Gastroesophageal sphincter (tissue), 4 donors: ENCODE measurements at regions not wholly inside any gene's neighbourhood (a gene's known extent, or its start where the extent isn't known, plus 50 kb on each side); places are given as distances from the start of the nearest gene placed in this dataset.
A peak's percentile ranks its signal among the peaks of the same experiment; 100 is the strongest.

Experiments
- ATAC-seq: fragments of 150-250 bp; one replicate; pipeline ENCODE4 v1.9.1; 2016; ENCODE audit warnings: mild to moderate bottlenecking, moderate library complexity
- H3K27ac ChIP-seq, 4 donors: fragments of 200-600 bp; sonication (generic) in 3 of 4; 1 replicate in 3 of 4; 2 replicates in 1 of 4; pipeline ENCODE4 v1.5.1; 2016 to 2019
- H3K27me3 ChIP-seq: fragments of 200-600 bp; sonication (generic); one replicate; pipeline ENCODE4 v1.5.1; 2019
- H3K36me3 ChIP-seq, 2 donors: fragments of 200-600 bp; sonication (generic); one replicate each; pipeline ENCODE4 v1.5.1; 2019; ENCODE audit warnings: control low read depth in 1 of 2
- H3K4me1 ChIP-seq, 3 donors: fragments of 200-600 bp; sonication (generic); 1 replicate in 2 of 3; 2 replicates in 1 of 3; pipeline ENCODE4 v1.5.1; 2016 to 2019; ENCODE audit warnings: control low read depth in 2 of 3
- H3K4me3 ChIP-seq, 2 donors: fragments of 200-600 bp; sonication (generic); one replicate each; pipeline ENCODE4 v1.5.1; 2019; ENCODE audit warnings: mild to moderate bottlenecking in 1 of 2, moderate library complexity in 1 of 2
- H3K9me3 ChIP-seq, 3 donors: fragments of 200-600 bp; sonication (generic); one replicate each; pipeline ENCODE4 v1.5.1; 2017 to 2019; ENCODE audit warnings: control low read depth in 2 of 3
- EP300 ChIP-seq: sonication (generic); formaldehyde crosslinking; IDR thresholded peaks from one replicate; pipeline ENCODE4 v1.6.1; 2017; ENCODE audit warnings: antibody characterized with exemption, mild to moderate bottlenecking
- POLR2A ChIP-seq, 2 donors: fragments of 450-650 bp; IDR thresholded peaks; one replicate each; pipeline ENCODE4 v1.6.1; 2017; ENCODE audit warnings: antibody characterized with exemption in 2 of 2, mild to moderate bottlenecking in 2 of 2, moderate library complexity in 1 of 2
- POLR2AphosphoS5 ChIP-seq: sonication (generic); formaldehyde crosslinking; IDR thresholded peaks from one replicate; pipeline ENCODE4 v1.6.1; 2017; ENCODE audit warnings: antibody characterized with exemption
- WGBS, 2 donors: methylation state at CpG; one replicate each; pipeline ENCODE4 v1.1.5; 2018; ENCODE audit warnings: low coverage in 1 of 2; 5-methylcytosine and 5-hydroxymethylcytosine counted together
- TF ChIP-seq, protein P1 (sequence below), 4 experiments: fragments of 200-600 bp in 2 of 4; fragments of 450-650 bp in 2 of 4; sonication (generic) in 1 of 4; IDR thresholded peaks; one replicate each; pipeline ENCODE4 v1.5.1; 2017 to 2019; ENCODE audit warnings: antibody characterized with exemption in 4 of 4, mild to moderate bottlenecking in 2 of 4, moderate library complexity in 2 of 4

DNA sequence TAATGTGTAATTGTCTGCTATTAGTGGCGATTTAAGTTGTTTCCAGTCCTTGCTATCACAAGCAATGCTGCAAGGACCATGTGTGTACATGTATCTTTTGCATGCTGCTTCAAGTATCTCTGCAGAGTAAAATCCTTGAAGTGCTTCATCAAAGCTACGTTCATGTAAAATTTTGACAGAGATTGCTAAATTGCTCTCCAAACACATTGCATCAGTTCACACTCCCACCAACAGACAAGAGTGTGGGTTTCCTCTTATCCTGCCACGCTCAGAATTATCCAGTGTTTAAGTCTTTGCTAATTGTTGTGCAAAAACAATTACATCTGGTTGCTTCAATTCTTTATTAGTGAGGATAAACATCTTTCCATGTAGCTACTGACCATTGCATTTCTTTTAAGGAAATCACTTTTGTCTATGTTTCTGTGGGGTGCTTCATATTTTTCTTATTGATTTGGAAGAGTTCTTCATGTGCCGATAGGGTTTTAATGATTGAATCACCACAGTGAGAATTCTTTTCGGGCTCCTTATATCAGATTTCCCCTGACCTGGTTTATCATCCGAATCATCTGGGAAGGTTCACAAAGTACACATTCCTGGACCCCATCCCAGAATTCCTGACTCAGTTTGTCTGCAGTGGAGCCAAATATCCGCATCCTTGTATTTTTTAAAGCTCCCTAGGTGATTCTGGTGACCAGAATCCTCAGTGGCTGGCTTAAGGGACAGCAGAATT is 56.3 kb upstream of the GALNT2 start:
- 63 to 84% methylated on average over 5 to 7 of the region's 7 CpGs for WGBS, 2 donors
- no peak for ATAC-seq
- no peaks in the 10 kb centered on the region for H3K9me3 ChIP-seq
- H3K27me3 ChIP-seq = no peaks in the 10 kb centered on the region
- H3K36me3 ChIP-seq = no peaks in the 10 kb centered on the region
- no peak overlapping the region for H3K27ac ChIP-seq
- H3K4me3 ChIP-seq = no peak overlapping the region
- TF ChIP-seq EP300 (no peak), POLR2A (IDR thresholded peaks at IDR 0.05) (no peak), POLR2AphosphoS5 (no peak)
- TF ChIP-seq, protein P1, sequence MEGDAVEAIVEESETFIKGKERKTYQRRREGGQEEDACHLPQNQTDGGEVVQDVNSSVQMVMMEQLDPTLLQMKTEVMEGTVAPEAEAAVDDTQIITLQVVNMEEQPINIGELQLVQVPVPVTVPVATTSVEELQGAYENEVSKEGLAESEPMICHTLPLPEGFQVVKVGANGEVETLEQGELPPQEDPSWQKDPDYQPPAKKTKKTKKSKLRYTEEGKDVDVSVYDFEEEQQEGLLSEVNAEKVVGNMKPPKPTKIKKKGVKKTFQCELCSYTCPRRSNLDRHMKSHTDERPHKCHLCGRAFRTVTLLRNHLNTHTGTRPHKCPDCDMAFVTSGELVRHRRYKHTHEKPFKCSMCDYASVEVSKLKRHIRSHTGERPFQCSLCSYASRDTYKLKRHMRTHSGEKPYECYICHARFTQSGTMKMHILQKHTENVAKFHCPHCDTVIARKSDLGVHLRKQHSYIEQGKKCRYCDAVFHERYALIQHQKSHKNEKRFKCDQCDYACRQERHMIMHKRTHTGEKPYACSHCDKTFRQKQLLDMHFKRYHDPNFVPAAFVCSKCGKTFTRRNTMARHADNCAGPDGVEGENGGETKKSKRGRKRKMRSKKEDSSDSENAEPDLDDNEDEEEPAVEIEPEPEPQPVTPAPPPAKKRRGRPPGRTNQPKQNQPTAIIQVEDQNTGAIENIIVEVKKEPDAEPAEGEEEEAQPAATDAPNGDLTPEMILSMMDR (IDR thresholded peaks at IDR 0.05) = no peak
- no peaks in the 10 kb centered on the region for H3K4me1 ChIP-seq

DNA sequence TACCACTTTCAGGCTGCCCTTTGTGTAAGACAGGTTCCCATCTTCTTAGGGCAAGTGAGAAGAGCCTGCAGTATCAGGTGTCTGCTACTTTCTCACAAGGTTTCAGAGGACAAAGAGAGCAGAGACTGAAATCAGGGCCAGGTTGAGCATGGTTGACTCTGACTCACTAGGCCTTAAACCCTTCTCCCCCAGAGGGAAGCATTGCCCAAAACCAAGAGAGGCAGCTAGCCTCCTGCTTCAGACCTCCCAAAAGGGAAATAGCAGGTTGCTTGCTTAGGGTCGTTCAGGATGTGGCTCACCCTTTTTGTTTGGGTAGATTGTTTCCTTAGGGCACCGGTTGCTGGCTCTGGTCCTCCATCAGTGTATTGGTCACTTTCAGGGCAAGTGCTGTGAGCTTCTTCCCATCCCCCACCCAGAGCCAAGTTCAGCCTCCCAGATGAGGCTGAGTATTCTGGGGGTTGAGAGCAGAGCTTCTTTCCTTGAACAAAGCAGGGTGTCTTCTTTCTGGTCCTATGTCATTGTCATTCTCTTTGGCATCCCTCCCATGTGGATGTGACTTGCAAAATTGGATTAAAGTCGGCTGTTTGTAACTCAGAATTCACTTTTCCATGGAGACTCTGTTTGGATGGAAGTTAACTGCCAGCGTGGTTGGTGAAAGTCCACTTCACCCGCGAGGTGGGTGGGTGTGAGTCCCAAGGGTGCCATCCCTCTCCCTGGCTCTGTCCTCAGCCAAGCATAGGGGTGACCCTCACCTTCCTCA is 55.5 kb upstream of the GALNT2 start:
- H3K9me3 ChIP-seq = no peaks in the 10 kb centered on the region
- no peak for ATAC-seq
- no peaks in the 10 kb centered on the region for H3K27me3 ChIP-seq
- no peaks in the 10 kb centered on the region for H3K36me3 ChIP-seq
- peak overlapping the region in 1 of 4 donors; percentile 28 for H3K27ac ChIP-seq
- no peak overlapping the region for H3K4me3 ChIP-seq
- H3K4me1 ChIP-seq = no peaks in the 10 kb centered on the region
- TF ChIP-seq POLR2AphosphoS5 (no peak), POLR2A (IDR thresholded peaks at IDR 0.05) (no peak), EP300 (no peak)
- TF ChIP-seq, protein P1 (IDR thresholded peaks at IDR 0.05) = no peak
- 62% methylated on average over 2 of the region's 6 CpGs; no CpG with 5 or more reads in 1 of the 2 donors for WGBS, 2 donors

DNA sequence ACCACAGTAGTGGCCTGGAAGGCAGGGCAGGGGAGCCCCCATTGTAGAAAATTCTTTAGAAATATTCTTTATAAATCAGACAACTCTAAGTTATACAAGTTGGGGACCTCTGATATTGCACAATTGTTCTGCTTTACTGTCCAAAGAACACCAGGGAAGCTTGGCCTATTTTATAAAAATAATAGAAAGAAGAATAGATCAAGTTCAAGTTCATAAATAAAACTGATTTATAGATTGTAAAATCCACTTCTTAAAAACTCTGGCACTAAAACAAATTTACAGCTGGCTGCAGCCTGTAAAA is 55.0 kb upstream of the GALNT2 start:
- H3K27me3 ChIP-seq = no peaks in the 10 kb centered on the region
- TF ChIP-seq EP300 (no peak), POLR2A (IDR thresholded peaks at IDR 0.05) (no peak), POLR2AphosphoS5 (no peak)
- TF ChIP-seq, protein P1 (IDR thresholded peaks at IDR 0.05) = no peak
- peak overlapping the region in 1 of 4 donors; percentile 28 for H3K27ac ChIP-seq
- no peak overlapping the region for H3K4me3 ChIP-seq
- ATAC-seq = no peak
- H3K9me3 ChIP-seq = no peaks in the 10 kb centered on the region
- no peaks in the 10 kb centered on the region for H3K36me3 ChIP-seq
- H3K4me1 ChIP-seq = no peaks in the 10 kb centered on the region

DNA sequence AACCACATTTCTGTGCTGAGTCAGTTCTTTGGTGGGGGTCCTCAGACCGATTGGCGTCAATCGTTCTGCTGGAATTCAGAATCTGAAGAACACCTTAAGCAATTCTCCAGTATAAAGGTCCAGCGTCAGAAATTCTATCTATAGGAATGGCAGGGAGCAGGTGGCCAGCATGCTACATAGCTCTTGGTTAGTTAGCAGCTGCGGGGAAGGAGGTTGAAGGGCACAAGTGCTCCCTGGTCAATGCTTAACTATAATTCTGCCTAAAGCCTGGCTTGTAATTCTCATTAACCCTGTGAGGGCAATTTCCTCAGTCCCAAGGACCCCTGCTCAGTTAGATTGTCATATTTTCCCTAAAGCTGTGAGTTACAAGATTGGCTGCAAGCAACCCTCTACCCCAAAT is 54.3 kb upstream of the GALNT2 start:
- WGBS, 2 donors = 95 to 96% methylated on average over 4 to 5 of the region's 5 CpGs
- ATAC-seq = no peak
- TF ChIP-seq, protein P1 (IDR thresholded peaks at IDR 0.05) = no peak
- TF ChIP-seq POLR2A (IDR thresholded peaks at IDR 0.05) (no peak), EP300 (no peak), POLR2AphosphoS5 (no peak)
- Histone ChIP-seq H3K4me3 (no peak overlapping the region), H3K4me1 (no peaks in the 10 kb centered on the region), H3K9me3 (no peaks in the 10 kb centered on the region), H3K27ac (no peak overlapping the region), H3K27me3 (no peaks in the 10 kb centered on the region), H3K36me3 (no peaks in the 10 kb centered on the region)

DNA sequence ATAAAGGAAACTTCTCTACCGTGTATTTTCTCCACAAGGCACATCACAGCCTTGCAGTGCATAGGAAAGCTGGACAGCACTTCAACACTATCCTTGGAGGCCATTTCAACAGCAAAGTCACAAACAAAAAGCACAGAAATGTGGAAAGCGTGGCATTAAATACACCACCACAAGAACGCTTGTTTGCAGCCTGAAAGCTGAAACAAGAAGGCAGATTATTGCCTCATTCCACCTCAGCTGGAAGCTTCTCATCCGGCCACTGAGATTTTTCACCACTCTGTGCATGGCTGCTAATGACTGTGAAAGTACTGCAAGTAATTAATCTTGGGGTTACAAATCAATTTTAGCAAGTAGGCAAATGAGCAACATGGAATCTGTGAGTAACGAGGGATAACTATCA is 50.9 kb upstream of the GALNT2 start:
- no peaks in the 10 kb centered on the region for H3K9me3 ChIP-seq
- H3K27ac ChIP-seq = no peak overlapping the region
- H3K27me3 ChIP-seq = no peaks in the 10 kb centered on the region
- H3K36me3 ChIP-seq = no peaks in the 10 kb centered on the region
- H3K4me1 ChIP-seq = no peaks in the 10 kb centered on the region
- H3K4me3 ChIP-seq = no peak overlapping the region
- no peak for TF ChIP-seq POLR2A (IDR thresholded peaks at IDR 0.05)
- TF ChIP-seq EP300 = no peak
- TF ChIP-seq POLR2AphosphoS5 = no peak
- TF ChIP-seq, protein P1 (IDR thresholded peaks at IDR 0.05) = no peak
- 81 to 88% methylated on average over 1 to 5 of the region's 5 CpGs for WGBS, 2 donors
- no peak for ATAC-seq
